ENCODE measurements at regions not wholly inside any gene's neighbourhood (a gene's known extent, or its start where the extent isn't known, plus 50 kb on each side); places are given as distances from the start of the nearest gene placed in this dataset.

GRCh38 chr4:4639370-4639769, 97.5 kb upstream of the STX18 start:
- Histone ChIP-seq H3K4me1 (peaks cover 0 to 15% (median 0%) of the 10 kb centered on the region in 3 donors), H3K36me3 (no peaks in the 10 kb centered on the region), H3K4me3 (no peak overlapping the region), H3K27me3 (no peaks in the 10 kb centered on the region), H3K9me3 (no peaks in the 10 kb centered on the region), H3K27ac (no peak overlapping the region)
- DNase-seq: no peak
- intact Hi-C loops (cut with DNase I): no loop called here
- TF ChIP-seq POLR2A (IDR thresholded peaks at IDR 0.05): no peak
- no peak for TF ChIP-seq CTCF (IDR thresholded peaks at IDR 0.05)
- WGBS, 2 donors: 58 to 68% methylated on average over 3 of the region's 3 CpGs

GRCh38 chr4:4637710-4638109, 95.9 kb upstream of the STX18 start:
- DNase-seq: no peak
- Histone ChIP-seq H3K4me3 (no peak overlapping the region), H3K4me1 (no peaks in the 10 kb centered on the region), H3K36me3 (no peaks in the 10 kb centered on the region), H3K9me3 (no peaks in the 10 kb centered on the region), H3K27me3 (no peaks in the 10 kb centered on the region), H3K27ac (no peak overlapping the region)
- TF ChIP-seq POLR2A (IDR thresholded peaks at IDR 0.05) (no peak), CTCF (IDR thresholded peaks at IDR 0.05) (no peak)
- intact Hi-C loops (cut with DNase I): no loop called here
- 45 to 68% methylated on average over 4 of the region's 5 CpGs for WGBS, 2 donors

- no peak overlapping the region for H3K27ac ChIP-seq
- TF ChIP-seq CTCF (IDR thresholded peaks at IDR 0.05): no peak
- WGBS, 2 donors: 89 to 100% methylated on average over 2 to 3 of the region's 3 CpGs
- H3K4me3 ChIP-seq: no peak overlapping the region
- H3K27me3 ChIP-seq: no peaks in the 10 kb centered on the region
- no peak for DNase-seq
- H3K36me3 ChIP-seq: no peaks in the 10 kb centered on the region
- no peaks in the 10 kb centered on the region for H3K9me3 ChIP-seq
- intact Hi-C loops (cut with DNase I): no loop called here
- no peaks in the 10 kb centered on the region for H3K4me1 ChIP-seq
These were observed 91.6 kb upstream of the STX18 start for GRCh38 chr4:4633431-4633830.

DNA sequence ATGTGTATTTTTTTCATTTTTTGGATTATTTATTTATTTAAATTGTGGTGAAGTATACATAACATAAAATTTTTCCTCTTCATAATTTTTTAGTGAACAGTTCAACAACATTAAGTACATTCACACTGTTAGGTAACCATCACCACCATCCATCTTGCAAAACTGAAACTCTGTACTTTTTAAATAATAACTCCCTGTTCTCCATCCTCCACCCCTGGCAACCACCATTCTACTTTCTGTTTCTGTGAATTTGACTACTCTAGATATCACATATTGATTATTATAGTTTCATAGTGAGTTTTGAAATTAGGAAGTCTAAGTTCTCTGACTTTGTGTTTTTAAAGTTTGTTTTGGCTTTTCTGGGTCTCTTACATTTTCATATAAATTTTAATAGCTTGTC, 89.3 kb upstream of the STX18 start:
- no peaks in the 10 kb centered on the region for H3K27me3 ChIP-seq
- intact Hi-C loops (cut with DNase I): no loop called here
- no peak overlapping the region for H3K27ac ChIP-seq

DNA sequence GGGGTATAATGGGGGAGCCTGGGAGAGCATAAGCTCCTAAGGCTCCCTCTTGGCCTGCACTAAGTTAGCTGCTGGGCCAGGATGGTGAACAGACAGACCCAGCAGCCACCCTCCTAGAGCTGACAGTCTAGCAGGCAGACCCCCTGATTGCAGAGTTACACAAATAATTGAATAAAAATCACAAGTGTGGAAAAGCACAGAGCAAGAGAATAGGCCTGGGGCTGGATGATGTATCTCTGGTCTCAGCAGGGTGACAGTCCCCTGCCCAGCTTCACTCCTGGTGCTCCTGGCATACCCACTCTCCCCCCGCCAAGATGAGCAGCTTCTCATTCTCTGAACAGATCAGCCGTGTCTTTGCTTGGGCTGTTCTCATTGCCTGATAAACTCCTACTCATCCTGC, 86.1 kb upstream of the STX18 start:
- WGBS, 2 donors: 93 to 96% methylated on average over 2 of the region's 2 CpGs

More for the DNA sequence above, 89.3 kb upstream of the STX18 start:
- Histone ChIP-seq H3K36me3 (no peaks in the 10 kb centered on the region), H3K4me1 (no peaks in the 10 kb centered on the region), H3K9me3 (no peaks in the 10 kb centered on the region), H3K4me3 (no peak overlapping the region)
- TF ChIP-seq CTCF (IDR thresholded peaks at IDR 0.05) (no peak), POLR2A (IDR thresholded peaks at IDR 0.05) (no peak)
- no peak for DNase-seq

More for the DNA sequence above, 86.1 kb upstream of the STX18 start:
- no peak for DNase-seq
- no peaks in the 10 kb centered on the region for H3K4me1 ChIP-seq
- H3K4me3 ChIP-seq: no peak overlapping the region
- intact Hi-C loops (cut with DNase I): no loop called here
- H3K27ac ChIP-seq: no peak overlapping the region
- no peaks in the 10 kb centered on the region for H3K36me3 ChIP-seq
- no peaks in the 10 kb centered on the region for H3K27me3 ChIP-seq
- no peak for TF ChIP-seq POLR2A (IDR thresholded peaks at IDR 0.05)
- no peak for TF ChIP-seq CTCF (IDR thresholded peaks at IDR 0.05)
- no peaks in the 10 kb centered on the region for H3K9me3 ChIP-seq

All from esophagus squamous epithelium (tissue), 5 donors.